GM23338 (cell line): ENCODE measurements at regions not wholly inside any gene's neighbourhood (a gene's known extent, or its start where the extent isn't known, plus 50 kb on each side); places are given as distances from the start of the nearest gene placed in this dataset.

ENCODE experiments used
- ATAC-seq: fragments of 200-7000 bp; cut with Tn5 transposase; 3 replicates; pipeline ENCODE4 v1.9.1; 2020
- DNase-seq: peaks from one replicate; pipeline ENCODE4 v3.0.0-alpha.2; 2015; ENCODE audit warnings: low spot score
- H2AFZ ChIP-seq: fragments of 200-600 bp; sonication (generic); 2 replicates; pipeline ENCODE4 v1.8.0; 2016; ENCODE audit warnings: antibody characterized with exemption, mild to moderate bottlenecking, moderate library complexity
- H3F3A ChIP-seq: fragments of 200-600 bp; sonication (generic); replicated peaks from 2 replicates; pipeline ENCODE4 v1.8.0; 2017; ENCODE audit warnings: antibody characterized with exemption, mixed run types, low read depth
- H3K27ac ChIP-seq: fragments of 200-600 bp; sonication (generic); 2 replicates; pipeline ENCODE4 v1.6.1; 2016; ENCODE audit warnings: low read depth
- H3K27me3 ChIP-seq: fragments of 200-600 bp; sonication (generic); 2 replicates; pipeline ENCODE4 v1.8.0; 2016; ENCODE audit warnings: mild to moderate bottlenecking, mixed run types, moderate library complexity; ENCODE audit not compliant: insufficient read depth
- H3K36me3 ChIP-seq: fragments of 200-600 bp; sonication (generic); 2 replicates; pipeline ENCODE4 v1.8.0; 2016; ENCODE audit warnings: mild to moderate bottlenecking; ENCODE audit not compliant: insufficient read depth
- H3K4me1 ChIP-seq: fragments of 200-600 bp; sonication (generic); 2 replicates; pipeline ENCODE4 v1.8.0; 2016; ENCODE audit warnings: mild to moderate bottlenecking, moderate library complexity; ENCODE audit not compliant: insufficient read depth
- H3K4me2 ChIP-seq: fragments of 200-600 bp; sonication (generic); 2 replicates; pipeline ENCODE4 v1.7.1; 2017; ENCODE audit warnings: mixed run types
- H3K4me3 ChIP-seq: fragments of 200-600 bp; sonication (generic); 2 replicates; pipeline ENCODE4 v1.6.1; 2016; ENCODE audit warnings: mixed run types
- H3K79me2 ChIP-seq: fragments of 200-600 bp; sonication (generic); replicated peaks from 2 replicates; pipeline ENCODE4 v1.8.0; 2017; ENCODE audit warnings: mild to moderate bottlenecking; ENCODE audit not compliant: insufficient read depth
- H3K9me2 ChIP-seq: fragments of 200-600 bp; sonication (generic); 2 replicates; pipeline ENCODE4 v1.8.0; 2017; ENCODE audit not compliant: insufficient read depth
- H4K20me1 ChIP-seq: fragments of 200-600 bp; sonication (generic); replicated peaks from 2 replicates; pipeline ENCODE4 v1.8.0; 2017; ENCODE audit warnings: mild to moderate bottlenecking; ENCODE audit not compliant: insufficient read depth
- H3K27ac Mint-ChIP-seq: 2 replicates; pipeline ENCODE4 v1.8.0; 2020; ENCODE audit warnings: inconsistent platforms, mild to moderate bottlenecking, moderate library complexity, mixed read lengths
- H3K27me3 Mint-ChIP-seq: 3 replicates; pipeline ENCODE4 v1.8.0; 2022; ENCODE audit warnings: low read depth, mild to moderate bottlenecking, moderate library complexity, mixed read lengths, inconsistent platforms; ENCODE audit not compliant: insufficient read depth, poor library complexity
- H3K36me3 Mint-ChIP-seq: 3 replicates; pipeline ENCODE4 v1.8.0; 2021; ENCODE audit warnings: low read depth, mild to moderate bottlenecking, inconsistent platforms, moderate library complexity, mixed read lengths
- H3K4me1 Mint-ChIP-seq: 3 replicates; pipeline ENCODE4 v1.8.0; 2020; ENCODE audit warnings: mild to moderate bottlenecking, inconsistent platforms, mixed read lengths
- H3K4me3 Mint-ChIP-seq: 3 replicates; pipeline ENCODE4 v1.8.0; 2021; ENCODE audit warnings: moderate library complexity, mild to moderate bottlenecking, inconsistent platforms, mixed read lengths
- H3K9me3 Mint-ChIP-seq: 3 replicates; pipeline ENCODE4 v1.8.0; 2020; ENCODE audit warnings: moderate library complexity, mild to moderate bottlenecking, inconsistent platforms, mixed read lengths
- CREB1 ChIP-seq: fragments of 250-450 bp; sonication (Bioruptor Pico); IDR thresholded peaks from 2 replicates; pipeline ENCODE4 v1.5.0; 2020; ENCODE audit warnings: low read depth, mild to moderate bottlenecking, moderate library complexity
- EZH2 ChIP-seq: fragments of 200-600 bp; sonication (generic); IDR thresholded peaks from one replicate; pipeline ENCODE4 v1.8.0; 2017; ENCODE audit warnings: antibody characterized with exemption, mild to moderate bottlenecking, low read depth; ENCODE audit not compliant: unreplicated experiment
- EZH2phosphoT487 ChIP-seq: fragments of 200-600 bp; sonication (generic); IDR thresholded peaks from one replicate; pipeline ENCODE4 v1.8.1; 2018; ENCODE audit warnings: antibody characterized with exemption; ENCODE audit not compliant: unreplicated experiment
- JUNB ChIP-seq: IDR thresholded peaks from one replicate; pipeline ENCODE4 v1.6.1; 2016; ENCODE audit warnings: antibody characterized with exemption; ENCODE audit not compliant: unreplicated experiment
- NANOG ChIP-seq: IDR thresholded peaks from 2 replicates; pipeline ENCODE4 v1.6.1; 2016; ENCODE audit warnings: antibody characterized with exemption, borderline replicate concordance
- POLR2AphosphoS5 ChIP-seq: IDR thresholded peaks from 2 replicates; pipeline ENCODE4 v1.6.1; 2016; ENCODE audit warnings: antibody characterized with exemption, low read depth
- REST ChIP-seq: IDR thresholded peaks from one replicate; pipeline ENCODE4 v1.6.1; 2018; ENCODE audit warnings: antibody characterized with exemption; ENCODE audit not compliant: unreplicated experiment
- STAT1 ChIP-seq: IDR thresholded peaks from one replicate; pipeline ENCODE4 v1.6.1; 2016; ENCODE audit warnings: antibody characterized with exemption; ENCODE audit not compliant: unreplicated experiment
- ZNF114 ChIP-seq: fragments of 250-450 bp; sonication (Bioruptor Pico); IDR thresholded peaks from 2 replicates; pipeline ENCODE4 v1.5.0; 2020; ENCODE audit warnings: mild to moderate bottlenecking, moderate library complexity
- ZNF331 ChIP-seq: fragments of 250-450 bp; sonication (Bioruptor Pico); IDR thresholded peaks from 2 replicates; pipeline ENCODE4 v1.5.0; 2020; ENCODE audit warnings: low read depth, mild to moderate bottlenecking, moderate library complexity
- ZNF462 ChIP-seq: fragments of 250-450 bp; sonication (Bioruptor Pico); IDR thresholded peaks from 2 replicates; pipeline ENCODE4 v1.5.0; 2020; ENCODE audit warnings: mild to moderate bottlenecking, moderate library complexity
- TF ChIP-seq, protein P1 (sequence below), 2 experiments: fragments of 200-600 bp in 1 of 2; sonication (generic) in 1 of 2; conservative IDR thresholded peaks; 2 replicates each; pipeline versions ENCODE4 v1.5.1 to v1.6.1; 2016 to 2017; ENCODE audit warnings: antibody characterized with exemption in 2 of 2, low read depth in 2 of 2, mild to moderate bottlenecking in 2 of 2, moderate library complexity in 1 of 2
- TF ChIP-seq, protein P2 (sequence below): IDR thresholded peaks from 2 replicates; pipeline ENCODE4 v1.6.1; 2016; ENCODE audit warnings: antibody characterized with exemption

GRCh38 chr13:34165158-34165557 is 347.2 kb downstream of the RFC3 start:
- H3K27ac ChIP-seq = no peak overlapping the region
- no peak for ATAC-seq
- no peak overlapping the region for H2AFZ ChIP-seq

More at GRCh38 chr13:34165158-34165557, 347.2 kb downstream of the RFC3 start:
- Histone ChIP-seq H3F3A (no peaks in the 10 kb centered on the region), H3K4me3 (no peak overlapping the region), H3K4me2 (no peak overlapping the region), H3K79me2 (no peaks in the 10 kb centered on the region), H3K4me1 (peaks cover 9% of the 10 kb centered on the region), H4K20me1 (no peaks in the 10 kb centered on the region), H3K27me3 (no peaks in the 10 kb centered on the region), H3K36me3 (no peaks in the 10 kb centered on the region), H3K9me2 (no peaks in the 10 kb centered on the region)
- Mint-ChIP-seq H3K27me3 (no peaks in the 10 kb centered on the region), H3K4me1 (peaks cover 14% of the 10 kb centered on the region; the same call in 2 of the 3 replicates), H3K27ac (no peak overlapping the region), H3K4me3 (no peak overlapping the region), H3K9me3 (no peaks in the 10 kb centered on the region), H3K36me3 (no peaks in the 10 kb centered on the region)
- TF ChIP-seq NANOG (no peak), POLR2AphosphoS5 (no peak), EZH2phosphoT487 (no peak), REST (no peak), ZNF462 (CRISPR knock-in tag) (no peak), ZNF331 (CRISPR knock-in tag) (no peak), STAT1 (no peak), ZNF114 (CRISPR knock-in tag) (no peak), CREB1 (CRISPR knock-in tag) (no peak), EZH2 (no peak), JUNB (no peak)
- TF ChIP-seq, protein P1, sequence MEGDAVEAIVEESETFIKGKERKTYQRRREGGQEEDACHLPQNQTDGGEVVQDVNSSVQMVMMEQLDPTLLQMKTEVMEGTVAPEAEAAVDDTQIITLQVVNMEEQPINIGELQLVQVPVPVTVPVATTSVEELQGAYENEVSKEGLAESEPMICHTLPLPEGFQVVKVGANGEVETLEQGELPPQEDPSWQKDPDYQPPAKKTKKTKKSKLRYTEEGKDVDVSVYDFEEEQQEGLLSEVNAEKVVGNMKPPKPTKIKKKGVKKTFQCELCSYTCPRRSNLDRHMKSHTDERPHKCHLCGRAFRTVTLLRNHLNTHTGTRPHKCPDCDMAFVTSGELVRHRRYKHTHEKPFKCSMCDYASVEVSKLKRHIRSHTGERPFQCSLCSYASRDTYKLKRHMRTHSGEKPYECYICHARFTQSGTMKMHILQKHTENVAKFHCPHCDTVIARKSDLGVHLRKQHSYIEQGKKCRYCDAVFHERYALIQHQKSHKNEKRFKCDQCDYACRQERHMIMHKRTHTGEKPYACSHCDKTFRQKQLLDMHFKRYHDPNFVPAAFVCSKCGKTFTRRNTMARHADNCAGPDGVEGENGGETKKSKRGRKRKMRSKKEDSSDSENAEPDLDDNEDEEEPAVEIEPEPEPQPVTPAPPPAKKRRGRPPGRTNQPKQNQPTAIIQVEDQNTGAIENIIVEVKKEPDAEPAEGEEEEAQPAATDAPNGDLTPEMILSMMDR (conservative IDR thresholded peaks at IDR 0.05; ENCODE audit: low read depth in 2 of 2) = no peak
- TF ChIP-seq, protein P2, sequence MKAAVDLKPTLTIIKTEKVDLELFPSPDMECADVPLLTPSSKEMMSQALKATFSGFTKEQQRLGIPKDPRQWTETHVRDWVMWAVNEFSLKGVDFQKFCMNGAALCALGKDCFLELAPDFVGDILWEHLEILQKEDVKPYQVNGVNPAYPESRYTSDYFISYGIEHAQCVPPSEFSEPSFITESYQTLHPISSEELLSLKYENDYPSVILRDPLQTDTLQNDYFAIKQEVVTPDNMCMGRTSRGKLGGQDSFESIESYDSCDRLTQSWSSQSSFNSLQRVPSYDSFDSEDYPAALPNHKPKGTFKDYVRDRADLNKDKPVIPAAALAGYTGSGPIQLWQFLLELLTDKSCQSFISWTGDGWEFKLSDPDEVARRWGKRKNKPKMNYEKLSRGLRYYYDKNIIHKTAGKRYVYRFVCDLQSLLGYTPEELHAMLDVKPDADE = no peak
- no peak for DNase-seq
